Gastroesophageal sphincter (tissue), 3 donors: ENCODE measurements at regions not wholly inside any gene's neighbourhood (a gene's known extent, or its start where the extent isn't known, plus 50 kb on each side); places are given as distances from the start of the nearest gene placed in this dataset.

Experiments
- EP300 ChIP-seq: sonication (generic); formaldehyde crosslinking; IDR thresholded peaks from one replicate; pipeline ENCODE4 v1.6.1; 2017; ENCODE audit warnings: antibody characterized with exemption, mild to moderate bottlenecking
- POLR2A ChIP-seq, 2 donors: fragments of 450-650 bp; IDR thresholded peaks; one replicate each; pipeline ENCODE4 v1.6.1; 2017; ENCODE audit warnings: antibody characterized with exemption in 2 of 2, mild to moderate bottlenecking in 2 of 2, moderate library complexity in 1 of 2
- POLR2AphosphoS5 ChIP-seq: sonication (generic); formaldehyde crosslinking; IDR thresholded peaks from one replicate; pipeline ENCODE4 v1.6.1; 2017; ENCODE audit warnings: antibody characterized with exemption
- TF ChIP-seq, protein P1 (sequence below), 4 experiments: fragments of 200-600 bp in 2 of 4; fragments of 450-650 bp in 2 of 4; sonication (generic) in 1 of 4; IDR thresholded peaks; one replicate each; pipeline ENCODE4 v1.5.1; 2017 to 2019; ENCODE audit warnings: antibody characterized with exemption in 4 of 4, mild to moderate bottlenecking in 2 of 4, moderate library complexity in 2 of 4

GRCh38 chr4:30821275-30821674 is 101.1 kb downstream of the PCDH7 start:
- TF ChIP-seq POLR2A (IDR thresholded peaks at IDR 0.05) (no peak), POLR2AphosphoS5 (no peak), EP300 (no peak)
- TF ChIP-seq, protein P1, sequence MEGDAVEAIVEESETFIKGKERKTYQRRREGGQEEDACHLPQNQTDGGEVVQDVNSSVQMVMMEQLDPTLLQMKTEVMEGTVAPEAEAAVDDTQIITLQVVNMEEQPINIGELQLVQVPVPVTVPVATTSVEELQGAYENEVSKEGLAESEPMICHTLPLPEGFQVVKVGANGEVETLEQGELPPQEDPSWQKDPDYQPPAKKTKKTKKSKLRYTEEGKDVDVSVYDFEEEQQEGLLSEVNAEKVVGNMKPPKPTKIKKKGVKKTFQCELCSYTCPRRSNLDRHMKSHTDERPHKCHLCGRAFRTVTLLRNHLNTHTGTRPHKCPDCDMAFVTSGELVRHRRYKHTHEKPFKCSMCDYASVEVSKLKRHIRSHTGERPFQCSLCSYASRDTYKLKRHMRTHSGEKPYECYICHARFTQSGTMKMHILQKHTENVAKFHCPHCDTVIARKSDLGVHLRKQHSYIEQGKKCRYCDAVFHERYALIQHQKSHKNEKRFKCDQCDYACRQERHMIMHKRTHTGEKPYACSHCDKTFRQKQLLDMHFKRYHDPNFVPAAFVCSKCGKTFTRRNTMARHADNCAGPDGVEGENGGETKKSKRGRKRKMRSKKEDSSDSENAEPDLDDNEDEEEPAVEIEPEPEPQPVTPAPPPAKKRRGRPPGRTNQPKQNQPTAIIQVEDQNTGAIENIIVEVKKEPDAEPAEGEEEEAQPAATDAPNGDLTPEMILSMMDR (IDR thresholded peaks at IDR 0.05): no peak
